ENCODE measurements at regions not wholly inside any gene's neighbourhood (a gene's known extent, or its start where the extent isn't known, plus 50 kb on each side); places are given as distances from the start of the nearest gene placed in this dataset.

- no peak for DNase-seq (ENCODE audit: low read depth)
These were observed 100.8 kb upstream of the WASF3 start for GRCh38 chr13:26456650-26457049.

GRCh38 chr13:26457212-26457611 lies 100.3 kb upstream of the WASF3 start:
- no peak for DNase-seq (ENCODE audit: low read depth)

GRCh38 chr13:26458196-26458749 lies 99.2 kb upstream of the WASF3 start:
- no peak for DNase-seq (ENCODE audit: low read depth)

GRCh38 chr13:26459276-26460131 lies 98.0 kb upstream of the WASF3 start:
- DNase-seq (ENCODE audit: low read depth): no peak

GRCh38 chr13:26460648-26461047 lies 96.8 kb upstream of the WASF3 start:
- no peak for DNase-seq (ENCODE audit: low read depth)

- no peak for DNase-seq (ENCODE audit: low read depth)
These were observed 94.2 kb upstream of the WASF3 start for GRCh38 chr13:26463296-26463695.

- no peak for DNase-seq (ENCODE audit: low read depth)
These were observed 93.6 kb upstream of the WASF3 start for GRCh38 chr13:26463848-26464247.

- DNase-seq (ENCODE audit: low read depth): no peak
These were observed 92.0 kb upstream of the WASF3 start for GRCh38 chr13:26465514-26465913.

GRCh38 chr13:26465954-26466353 lies 91.5 kb upstream of the WASF3 start:
- no peak for DNase-seq (ENCODE audit: low read depth)

GRCh38 chr13:26468265-26468801 lies 89.2 kb upstream of the WASF3 start:
- DNase-seq (ENCODE audit: low read depth): no peak

GRCh38 chr13:26469602-26470001 lies 87.9 kb upstream of the WASF3 start:
- DNase-seq (ENCODE audit: low read depth): no peak

- DNase-seq (ENCODE audit: low read depth): no peak
These were observed 85.7 kb upstream of the WASF3 start for GRCh38 chr13:26471807-26472206.

GRCh38 chr13:26473571-26474230 lies 83.8 kb upstream of the WASF3 start:
- DNase-seq (ENCODE audit: low read depth): no peak

GRCh38 chr13:26474286-26474685 lies 83.2 kb upstream of the WASF3 start:
- no peak for DNase-seq (ENCODE audit: low read depth)

GRCh38 chr13:26475176-26476110 lies 82.0 kb upstream of the WASF3 start:
- DNase-seq (ENCODE audit: low read depth): no peak

- DNase-seq (ENCODE audit: low read depth): no peak
These were observed 81.2 kb upstream of the WASF3 start for GRCh38 chr13:26476111-26476781.

- DNase-seq (ENCODE audit: low read depth): no peak
These were observed 80.7 kb upstream of the WASF3 start for GRCh38 chr13:26476782-26477142.

GRCh38 chr13:26477681-26478080 lies 79.8 kb upstream of the WASF3 start:
- no peak for DNase-seq (ENCODE audit: low read depth)

- no peak for DNase-seq (ENCODE audit: low read depth)
These were observed 77.1 kb upstream of the WASF3 start for GRCh38 chr13:26480246-26480855.

GRCh38 chr13:26482451-26483197 lies 74.9 kb upstream of the WASF3 start:
- no peak for DNase-seq (ENCODE audit: low read depth)
